Spleen (tissue), 11 donors: ENCODE measurements at regions not wholly inside any gene's neighbourhood (a gene's known extent, or its start where the extent isn't known, plus 50 kb on each side); places are given as distances from the start of the nearest gene placed in this dataset.

Experiments used
- DNase-seq: peaks from one replicate; pipeline ENCODE4 v3.0.0-alpha.2; 2020
- H3K27ac ChIP-seq, 8 donors: fragments of 200-600 bp; sonication (generic) in 7 of 8; 1 replicate in 4 of 8; 2 replicates in 4 of 8; pipeline versions ENCODE4 v1.5.0 to v1.8.0; 2016 to 2021; ENCODE audit warnings: inconsistent platforms in 4 of 8, mild to moderate bottlenecking in 4 of 8, moderate library complexity in 1 of 8
- H3K27me3 ChIP-seq, 7 donors: fragments of 200-600 bp; sonication (generic) in 6 of 7; replicated peaks in 1 of 7; 1 replicate in 4 of 7; 2 replicates in 3 of 7; pipeline versions ENCODE4 v1.5.0 to v1.8.0; 2016 to 2021; ENCODE audit warnings: inconsistent platforms in 3 of 7, mild to moderate bottlenecking in 1 of 7
- H3K36me3 ChIP-seq, 6 donors: fragments of 200-600 bp; sonication (generic) in 5 of 6; 1 replicate in 4 of 6; 2 replicates in 2 of 6; pipeline versions ENCODE4 v1.5.0 to v1.8.0; 2016 to 2021; ENCODE audit warnings: inconsistent platforms in 2 of 6
- H3K4me1 ChIP-seq, 6 donors: fragments of 200-600 bp; sonication (generic) in 5 of 6; 1 replicate in 3 of 6; 2 replicates in 3 of 6; pipeline versions ENCODE4 v1.5.0 to v1.8.0; 2016 to 2021; ENCODE audit warnings: inconsistent platforms in 3 of 6
- H3K4me3 ChIP-seq, 8 donors: fragments of 200-600 bp; sonication (generic) in 7 of 8; 1 replicate in 4 of 8; 2 replicates in 4 of 8; pipeline versions ENCODE4 v1.5.0 to v1.8.0; 2016 to 2021; ENCODE audit warnings: inconsistent platforms in 4 of 8, mild to moderate bottlenecking in 4 of 8, moderate library complexity in 2 of 8
- H3K9me3 ChIP-seq, 8 donors: fragments of 200-600 bp; sonication (generic) in 7 of 8; 1 replicate in 4 of 8; 2 replicates in 4 of 8; pipeline versions ENCODE4 v1.5.0 to v1.8.0; 2016 to 2021; ENCODE audit warnings: inconsistent platforms in 4 of 8
- POLR2A ChIP-seq, 3 donors: fragments of 450-650 bp; IDR thresholded peaks; one replicate each; pipeline ENCODE4 v1.5.1; 2017; ENCODE audit warnings: antibody characterized with exemption in 3 of 3, mild to moderate bottlenecking in 1 of 3
- POLR2AphosphoS5 ChIP-seq, 3 donors: sonication (generic); formaldehyde crosslinking; IDR thresholded peaks; one replicate each; pipeline ENCODE4 v1.5.1; 2017; ENCODE audit warnings: antibody characterized with exemption in 3 of 3
- WGBS, 5 donors: extraction: QIAGEN DNeasy Blood & Tissue Kit in 3 of 5; methylation state at CpG; one replicate each; pipeline versions ENCODE4 v1.1.5 to v1.1.7; 2013 to 2018; 5-methylcytosine and 5-hydroxymethylcytosine counted together
- intact Hi-C: fragments of 100-400 bp; cut with DNase I; formaldehyde crosslinking; loops from one replicate; pipeline ENCODE4 v1.15.0; 2023; ENCODE audit warnings: low total_unique reads
- TF ChIP-seq, protein P1 (sequence below), 11 experiments: fragments of 200-600 bp in 7 of 11; fragments of 450-650 bp in 4 of 11; sonication (generic) in 4 of 11; IDR thresholded peaks in 8 of 11; conservative IDR thresholded peaks in 3 of 11; 1 replicate in 7 of 11; 2 replicates in 4 of 11; pipeline versions ENCODE4 v1.4.0 to v1.8.0; 2016 to 2021; ENCODE audit warnings: antibody characterized with exemption in 11 of 11, inconsistent platforms in 4 of 11, mild to moderate bottlenecking in 1 of 11
- donor health status: healthy with polysubstance abuse.
- donor health status: DM: no; HTN: no; CAD: no; lungs with moderate emphysema.
- donor health status: DM: no; HTN: no; CAD: no.
- donor health status: Bipolar disorder and iron deficiency.
- donor health status: healthy.
- donor health status: DM: no; HTN: no; CAD: no.
- donor health status: DM: yes; HTN: yes; CAD: no.

DNA sequence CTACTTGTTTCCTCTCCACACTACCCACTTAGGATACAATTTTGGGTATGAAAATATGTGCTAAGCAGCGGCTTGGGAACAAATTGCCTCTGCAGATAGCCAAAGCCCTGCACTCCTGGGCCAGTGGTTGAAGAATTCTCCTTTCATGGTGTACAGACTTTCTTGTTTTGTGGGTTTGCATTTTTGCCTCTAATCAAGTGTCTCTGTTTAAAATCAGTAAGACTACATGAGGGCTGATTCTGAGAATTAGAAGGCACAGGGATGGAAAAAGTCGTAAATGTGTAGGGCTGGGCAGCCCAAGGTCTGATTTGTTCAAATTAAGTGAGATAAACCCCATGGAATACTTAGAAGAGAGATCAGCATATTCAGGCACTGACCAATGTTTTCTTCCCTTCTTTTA is 103.7 kb upstream of the CD180 start:
- intact Hi-C loops, result no loop called here
- TF ChIP-seq POLR2AphosphoS5 (IDR thresholded peaks at IDR 0.05) (no peak), POLR2A (IDR thresholded peaks at IDR 0.05) (no peak)
- TF ChIP-seq, protein P1, sequence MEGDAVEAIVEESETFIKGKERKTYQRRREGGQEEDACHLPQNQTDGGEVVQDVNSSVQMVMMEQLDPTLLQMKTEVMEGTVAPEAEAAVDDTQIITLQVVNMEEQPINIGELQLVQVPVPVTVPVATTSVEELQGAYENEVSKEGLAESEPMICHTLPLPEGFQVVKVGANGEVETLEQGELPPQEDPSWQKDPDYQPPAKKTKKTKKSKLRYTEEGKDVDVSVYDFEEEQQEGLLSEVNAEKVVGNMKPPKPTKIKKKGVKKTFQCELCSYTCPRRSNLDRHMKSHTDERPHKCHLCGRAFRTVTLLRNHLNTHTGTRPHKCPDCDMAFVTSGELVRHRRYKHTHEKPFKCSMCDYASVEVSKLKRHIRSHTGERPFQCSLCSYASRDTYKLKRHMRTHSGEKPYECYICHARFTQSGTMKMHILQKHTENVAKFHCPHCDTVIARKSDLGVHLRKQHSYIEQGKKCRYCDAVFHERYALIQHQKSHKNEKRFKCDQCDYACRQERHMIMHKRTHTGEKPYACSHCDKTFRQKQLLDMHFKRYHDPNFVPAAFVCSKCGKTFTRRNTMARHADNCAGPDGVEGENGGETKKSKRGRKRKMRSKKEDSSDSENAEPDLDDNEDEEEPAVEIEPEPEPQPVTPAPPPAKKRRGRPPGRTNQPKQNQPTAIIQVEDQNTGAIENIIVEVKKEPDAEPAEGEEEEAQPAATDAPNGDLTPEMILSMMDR (IDR thresholded peaks at IDR 0.05 in 8 of 11, conservative IDR thresholded peaks at IDR 0.05 in 3 of 11), result no peak
- peak overlapping the region in 3 of 8 donors; percentile 54 to 75 (median 67) for H3K27ac ChIP-seq
- H3K36me3 ChIP-seq, result no peaks in the 10 kb centered on the region
- 77 to 90% (median 85%) methylated on average over 2 of the region's 2 CpGs for WGBS, 5 donors
- no peak overlapping the region for H3K4me3 ChIP-seq
- no peak for DNase-seq
- H3K4me1 ChIP-seq, result peaks cover 0 to 29% (median 5%) of the 10 kb centered on the region in 6 donors
- H3K9me3 ChIP-seq, result no peaks in the 10 kb centered on the region
- no peaks in the 10 kb centered on the region for H3K27me3 ChIP-seq

DNA sequence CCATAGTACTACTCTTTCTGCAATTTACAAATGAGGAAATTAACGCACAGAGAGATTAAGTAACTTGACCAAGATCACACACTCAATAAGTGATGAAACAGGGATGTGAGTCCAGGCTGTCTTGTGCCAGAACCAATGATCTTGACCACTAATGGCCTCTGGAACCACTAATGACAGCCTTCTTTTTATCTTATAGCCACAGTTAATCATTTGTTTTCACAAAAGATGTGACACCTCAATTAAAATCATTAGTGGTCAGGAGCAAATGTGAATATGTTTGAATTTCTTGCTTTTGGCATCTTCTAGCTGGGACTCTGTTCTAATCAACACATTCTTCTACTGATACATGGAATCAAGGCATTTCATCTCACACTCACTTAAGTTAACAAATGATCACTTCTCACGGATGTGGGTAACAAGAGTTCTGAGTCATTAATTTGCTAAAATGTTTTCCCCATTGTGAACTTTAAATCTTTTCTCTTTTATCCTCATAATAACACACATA is 102.7 kb upstream of the CD180 start:
- DNase-seq, result no peak
- no peak overlapping the region for H3K27ac ChIP-seq

DNA sequence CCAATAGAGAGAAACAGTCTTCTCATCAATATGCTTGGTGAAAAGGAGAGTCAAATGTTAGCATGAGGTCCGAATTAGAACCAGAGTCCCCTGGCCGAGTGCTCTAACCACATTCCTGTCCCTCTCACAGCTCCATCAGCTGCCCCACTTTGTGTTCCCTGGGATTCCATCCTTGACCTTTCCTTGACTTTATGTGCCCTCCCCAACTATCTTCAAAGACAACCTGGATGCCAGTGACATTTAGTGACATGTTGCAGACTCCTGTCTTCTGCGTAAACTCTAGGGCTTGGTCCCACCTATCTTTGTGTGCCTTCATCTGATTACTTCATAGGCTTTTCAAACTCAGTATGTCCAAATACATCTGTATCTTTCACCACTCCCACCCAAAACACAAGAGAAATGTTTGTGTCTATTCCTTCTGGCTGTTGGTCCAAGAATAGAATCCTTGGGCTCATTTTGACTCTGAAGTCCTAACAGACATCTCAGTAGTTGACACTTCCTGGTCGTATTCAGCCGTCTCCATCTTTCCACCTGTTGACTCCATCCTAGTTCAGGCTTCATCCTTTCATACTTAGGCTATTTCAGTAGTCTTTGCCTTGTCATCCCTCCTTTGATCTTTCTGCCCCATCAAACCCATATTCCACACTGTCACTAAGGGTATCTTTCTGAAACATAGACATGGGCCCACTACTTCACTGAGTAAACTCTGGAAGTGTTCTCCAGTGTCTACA is 101.4 kb upstream of the CD180 start:
- Histone ChIP-seq H3K36me3 (no peaks in the 10 kb centered on the region), H3K27me3 (no peaks in the 10 kb centered on the region), H3K4me1 (peaks cover 0 to 23% (median 5%) of the 10 kb centered on the region in 6 donors), H3K27ac (no peak overlapping the region), H3K9me3 (no peaks in the 10 kb centered on the region), H3K4me3 (no peak overlapping the region)
- TF ChIP-seq POLR2A (IDR thresholded peaks at IDR 0.05) (no peak), POLR2AphosphoS5 (IDR thresholded peaks at IDR 0.05) (no peak)
- TF ChIP-seq, protein P1 (IDR thresholded peaks at IDR 0.05 in 8 of 11, conservative IDR thresholded peaks at IDR 0.05 in 3 of 11), result no peak
- 92 to 97% (median 94%) methylated on average over 5 of the region's 5 CpGs for WGBS, 5 donors
- intact Hi-C loops, result no loop called here
- no peak for DNase-seq

More for the DNA sequence above, 102.7 kb upstream of the CD180 start:
- WGBS, 5 donors, result 67 to 91% (median 78%) methylated on average over 2 of the region's 2 CpGs
- intact Hi-C loops, result no loop called here
- Histone ChIP-seq H3K4me1 (peaks cover 0 to 23% (median 5%) of the 10 kb centered on the region in 6 donors), H3K4me3 (no peak overlapping the region), H3K36me3 (no peaks in the 10 kb centered on the region), H3K27me3 (no peaks in the 10 kb centered on the region), H3K9me3 (no peaks in the 10 kb centered on the region)
- no peak for TF ChIP-seq POLR2A (IDR thresholded peaks at IDR 0.05)
- TF ChIP-seq, protein P1 (IDR thresholded peaks at IDR 0.05 in 8 of 11, conservative IDR thresholded peaks at IDR 0.05 in 3 of 11), result no peak
- no peak for TF ChIP-seq POLR2AphosphoS5 (IDR thresholded peaks at IDR 0.05)

DNA sequence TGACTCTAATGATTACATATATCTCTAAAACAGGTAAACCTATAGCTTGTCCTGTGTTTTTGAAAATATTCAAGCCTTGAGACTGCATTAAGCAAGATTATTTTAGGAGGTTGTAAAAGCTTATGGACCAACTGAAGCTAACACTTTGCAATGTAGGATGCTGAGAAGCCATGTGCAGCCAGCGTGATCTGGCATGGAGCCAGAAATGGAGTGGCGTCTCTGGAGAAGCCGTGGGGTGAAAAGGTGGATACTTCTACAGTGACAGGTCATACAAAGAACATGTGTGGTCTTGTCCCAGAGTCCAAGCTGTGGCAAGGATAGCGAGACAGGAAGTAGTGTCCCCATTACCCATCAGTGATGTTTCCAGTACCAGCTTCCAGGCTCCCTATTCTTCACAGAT is 100.8 kb upstream of the CD180 start:
- Histone ChIP-seq H3K27ac (no peak overlapping the region), H3K9me3 (no peaks in the 10 kb centered on the region), H3K36me3 (no peaks in the 10 kb centered on the region), H3K4me1 (peaks cover 0 to 23% (median 5%) of the 10 kb centered on the region in 6 donors), H3K27me3 (no peaks in the 10 kb centered on the region), H3K4me3 (no peak overlapping the region)
- WGBS, 5 donors, result 76 to 88% (median 80%) methylated on average over 4 of the region's 4 CpGs
- intact Hi-C loops, result no loop called here
- TF ChIP-seq POLR2AphosphoS5 (IDR thresholded peaks at IDR 0.05), result no peak
- DNase-seq, result no peak
